HL-60/S4 treated with phorbol 12-myristate 13-acetate at 8.2 ng/mL for 4 days and 3 days (cell line): ENCODE measurements at regions not wholly inside any gene's neighbourhood (a gene's known extent, or its start where the extent isn't known, plus 50 kb on each side); places are given as distances from the start of the nearest gene placed in this dataset.

ENCODE experiments used
- in situ Hi-C: fragments of 300-500 bp; cut with MboI; formaldehyde crosslinking; loops from 2 replicates; pipeline ENCODE4 v1.15.0; 2022; ENCODE audit warnings: low sequenced_read_pairs

GRCh38 chr6:142558786-142559185 is 257.0 kb downstream of the ADGRG6 start:
- in situ Hi-C loops: no loop called here

- in situ Hi-C loops: loop anchor here (10.0 kb wide), 1 partner anchor 863 kb away; no protein-coding TSS in a partner anchor
Observed at GRCh38 chr6:142561511-142562265, 259.9 kb downstream of the ADGRG6 start.

- in situ Hi-C loops: loop anchor here (10.0 kb wide), 1 partner anchor 862 kb away; no protein-coding TSS in a partner anchor
Observed at GRCh38 chr6:142562865-142563264, 261.1 kb downstream of the ADGRG6 start.

- in situ Hi-C loops: loop anchor here (10.0 kb wide), 1 partner anchor 858 kb away; no protein-coding TSS in a partner anchor
Observed at GRCh38 chr6:142566628-142567396, 265.0 kb downstream of the ADGRG6 start.

DNA sequence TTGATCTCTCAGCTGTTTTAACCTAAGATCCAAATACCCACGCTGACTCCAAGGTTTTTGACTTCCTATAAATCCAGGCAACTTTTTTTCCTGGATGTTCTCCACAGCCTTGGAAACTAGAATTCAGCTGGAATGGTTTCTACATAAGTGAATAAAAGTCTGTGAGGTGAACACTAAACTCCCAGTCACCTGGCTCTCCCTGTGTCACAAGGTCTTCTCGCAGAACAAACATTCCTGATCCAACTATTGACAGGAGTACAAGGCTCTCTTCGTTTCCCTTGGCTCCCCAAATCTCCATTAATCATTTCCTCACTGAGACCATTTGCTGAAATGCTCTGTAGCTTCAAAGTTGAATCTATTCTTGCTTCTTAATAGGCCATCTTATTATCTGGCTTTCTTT is 265.7 kb downstream of the ADGRG6 start:
- in situ Hi-C loops: loop anchor here (10.0 kb wide), 1 partner anchor 857 kb away; no protein-coding TSS in a partner anchor

- in situ Hi-C loops: loop anchor here (10.0 kb wide), 1 partner anchor 856 kb away; no protein-coding TSS in a partner anchor
Observed at GRCh38 chr6:142568857-142569597, 267.2 kb downstream of the ADGRG6 start.

DNA sequence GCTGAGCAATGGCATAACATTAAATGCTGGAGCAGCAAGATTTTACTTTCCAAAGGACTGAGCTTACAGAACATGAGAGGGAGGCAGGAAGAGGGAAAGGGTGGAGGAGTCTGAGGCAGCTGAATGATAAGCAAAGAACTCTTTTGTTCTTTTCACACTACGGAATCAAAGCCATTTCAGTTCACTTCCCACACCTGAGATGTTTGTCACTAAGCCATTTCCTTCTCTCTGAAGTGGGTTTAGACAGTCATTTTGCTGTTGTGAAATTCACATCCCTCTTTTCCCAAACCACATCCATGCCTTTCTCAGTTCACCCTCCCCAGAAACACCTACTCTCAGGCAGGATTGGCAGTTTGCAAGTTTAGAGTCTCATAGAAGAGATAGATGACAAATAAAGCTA is 267.9 kb downstream of the ADGRG6 start:
- in situ Hi-C loops: loop anchor here (10.0 kb wide), 1 partner anchor 855 kb away; no protein-coding TSS in a partner anchor

GRCh38 chr6:142570221-142570671 is 268.4 kb downstream of the ADGRG6 start:
- in situ Hi-C loops: no loop called here

- in situ Hi-C loops: no loop called here
Observed at GRCh38 chr6:142592876-142593275, 291.1 kb downstream of the ADGRG6 start.

- in situ Hi-C loops: no loop called here
Observed at GRCh38 chr6:142597836-142598235, 296.0 kb downstream of the ADGRG6 start.

DNA sequence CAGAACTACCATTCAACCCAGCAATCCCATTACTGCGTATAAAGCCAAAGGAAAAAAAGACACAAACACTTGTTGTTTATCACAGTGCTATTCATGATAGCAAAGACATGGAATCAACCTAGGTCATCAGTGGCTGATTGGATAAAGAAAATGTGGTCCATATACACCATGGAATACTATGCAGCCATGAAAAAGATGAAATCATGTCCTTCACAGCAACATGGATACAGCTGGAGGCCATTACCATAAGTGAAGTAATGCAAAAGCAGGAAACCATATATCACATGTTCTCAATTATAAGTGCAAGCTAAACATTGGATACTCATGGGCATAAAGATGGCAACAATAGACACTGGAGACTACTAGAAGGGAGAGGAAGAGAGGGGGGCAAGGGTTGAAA is 299.6 kb downstream of the ADGRG6 start:
- in situ Hi-C loops: no loop called here

DNA sequence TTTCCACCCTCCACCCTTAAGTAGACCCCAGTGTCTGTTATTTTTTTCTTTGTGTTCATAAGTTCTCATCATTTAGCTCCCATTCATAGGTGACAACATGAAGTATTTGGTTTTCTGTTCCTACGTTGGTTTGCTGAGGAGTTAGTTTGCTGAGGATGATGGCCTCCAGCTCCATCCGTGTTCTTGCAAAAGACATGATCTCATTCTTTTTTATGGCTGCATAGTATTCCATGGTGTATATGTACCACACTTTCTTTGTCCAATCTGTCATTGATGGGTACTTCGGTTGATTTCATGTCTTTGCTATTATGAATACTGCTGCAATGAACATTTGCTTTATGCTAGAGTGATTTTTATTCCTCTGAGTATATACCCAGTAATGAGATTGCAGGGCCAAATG is 301.2 kb downstream of the ADGRG6 start:
- in situ Hi-C loops: no loop called here

GRCh38 chr6:142605922-142606485 is 304.2 kb downstream of the ADGRG6 start:
- in situ Hi-C loops: no loop called here

GRCh38 chr6:142612956-142613355 is 311.1 kb downstream of the ADGRG6 start:
- in situ Hi-C loops: no loop called here

GRCh38 chr6:142613981-142614380 is 312.2 kb downstream of the ADGRG6 start:
- in situ Hi-C loops: no loop called here

GRCh38 chr6:142617158-142617557 is 315.4 kb downstream of the ADGRG6 start:
- in situ Hi-C loops: no loop called here

- in situ Hi-C loops: no loop called here
Observed at GRCh38 chr6:142621822-142622221, 320.0 kb downstream of the ADGRG6 start.

- in situ Hi-C loops: no loop called here
Observed at GRCh38 chr6:142624978-142625715, 319.8 kb downstream of the HIVEP2 start.

GRCh38 chr6:142627474-142627873 is 317.5 kb downstream of the HIVEP2 start:
- in situ Hi-C loops: no loop called here
